Suprapubic skin (tissue), 3 donors: ENCODE measurements at regions not wholly inside any gene's neighbourhood (a gene's known extent, or its start where the extent isn't known, plus 50 kb on each side); places are given as distances from the start of the nearest gene placed in this dataset.

Experiments
- POLR2A ChIP-seq, 2 donors: fragments of 450-650 bp; IDR thresholded peaks; one replicate each; pipeline ENCODE4 v1.6.1; 2017; ENCODE audit warnings: antibody characterized with exemption in 2 of 2, mild to moderate bottlenecking in 2 of 2, moderate library complexity in 2 of 2
- TF ChIP-seq, protein P1 (sequence below), 2 donors: fragments of 200-600 bp in 1 of 2; fragments of 450-650 bp in 1 of 2; sonication (generic) in 1 of 2; IDR thresholded peaks; one replicate each; pipeline ENCODE4 v1.5.1; 2016 to 2019; ENCODE audit warnings: antibody characterized with exemption in 2 of 2, mild to moderate bottlenecking in 1 of 2, moderate library complexity in 1 of 2

DNA sequence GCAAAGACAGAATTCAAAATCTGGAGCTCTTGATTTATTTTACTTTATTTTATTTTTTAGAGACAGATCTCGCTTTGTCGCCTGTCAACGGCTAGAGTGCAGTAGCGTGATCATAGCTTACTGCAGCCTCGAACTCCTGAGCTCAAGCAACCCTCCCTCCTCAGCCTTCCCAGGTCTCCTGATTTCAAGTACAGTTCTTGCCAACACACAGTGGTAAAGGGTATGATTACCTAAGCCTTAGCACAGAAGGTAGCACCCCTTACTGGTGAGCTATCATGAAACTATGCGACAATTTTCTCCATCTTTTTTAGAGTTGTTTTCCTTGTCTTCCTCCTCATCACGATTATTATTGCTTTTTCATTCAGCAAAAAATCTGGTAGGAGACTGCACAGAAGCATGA lies 94.3 kb upstream of the ETV6 start:
- TF ChIP-seq, protein P1, sequence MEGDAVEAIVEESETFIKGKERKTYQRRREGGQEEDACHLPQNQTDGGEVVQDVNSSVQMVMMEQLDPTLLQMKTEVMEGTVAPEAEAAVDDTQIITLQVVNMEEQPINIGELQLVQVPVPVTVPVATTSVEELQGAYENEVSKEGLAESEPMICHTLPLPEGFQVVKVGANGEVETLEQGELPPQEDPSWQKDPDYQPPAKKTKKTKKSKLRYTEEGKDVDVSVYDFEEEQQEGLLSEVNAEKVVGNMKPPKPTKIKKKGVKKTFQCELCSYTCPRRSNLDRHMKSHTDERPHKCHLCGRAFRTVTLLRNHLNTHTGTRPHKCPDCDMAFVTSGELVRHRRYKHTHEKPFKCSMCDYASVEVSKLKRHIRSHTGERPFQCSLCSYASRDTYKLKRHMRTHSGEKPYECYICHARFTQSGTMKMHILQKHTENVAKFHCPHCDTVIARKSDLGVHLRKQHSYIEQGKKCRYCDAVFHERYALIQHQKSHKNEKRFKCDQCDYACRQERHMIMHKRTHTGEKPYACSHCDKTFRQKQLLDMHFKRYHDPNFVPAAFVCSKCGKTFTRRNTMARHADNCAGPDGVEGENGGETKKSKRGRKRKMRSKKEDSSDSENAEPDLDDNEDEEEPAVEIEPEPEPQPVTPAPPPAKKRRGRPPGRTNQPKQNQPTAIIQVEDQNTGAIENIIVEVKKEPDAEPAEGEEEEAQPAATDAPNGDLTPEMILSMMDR (IDR thresholded peaks at IDR 0.05), result no peak
- no peak for TF ChIP-seq POLR2A (IDR thresholded peaks at IDR 0.05)
